Liver (tissue), 8 donors: ENCODE measurements at regions not wholly inside any gene's neighbourhood (a gene's known extent, or its start where the extent isn't known, plus 50 kb on each side); places are given as distances from the start of the nearest gene placed in this dataset.

ENCODE experiments used
- DNase-seq: peaks from one replicate; pipeline ENCODE4 v3.0.0-alpha.2; 2017; ENCODE audit warnings: low spot score
- H3K27ac ChIP-seq, 2 donors: one replicate each; pipeline ENCODE4 v1.7.0; 2013; ENCODE audit warnings: inconsistent platforms in 2 of 2, low read length in 2 of 2, control low read depth in 1 of 2, low read depth in 1 of 2, mild to moderate bottlenecking in 1 of 2
- H3K27me3 ChIP-seq, 4 donors: one replicate each; pipeline versions ENCODE4 v1.6.1 to v1.7.0; 2013; ENCODE audit warnings: low read length in 3 of 4, inconsistent platforms in 1 of 4, mild to moderate bottlenecking in 1 of 4, moderate library complexity in 1 of 4; ENCODE audit not compliant: control insufficient read depth in 4 of 4, insufficient read depth in 4 of 4
- H3K36me3 ChIP-seq, 4 donors: one replicate each; pipeline versions ENCODE4 v1.6.1 to v1.7.0; 2013; ENCODE audit warnings: low read length in 3 of 4, mild to moderate bottlenecking in 3 of 4, low read depth in 1 of 4, moderate library complexity in 1 of 4; ENCODE audit not compliant: control insufficient read depth in 4 of 4, insufficient read depth in 3 of 4
- H3K4me1 ChIP-seq, 4 donors: one replicate each; pipeline versions ENCODE4 v1.6.1 to v1.7.0; 2013; ENCODE audit warnings: low read length in 3 of 4, mild to moderate bottlenecking in 3 of 4, moderate library complexity in 1 of 4; ENCODE audit not compliant: control insufficient read depth in 4 of 4, insufficient read depth in 4 of 4
- H3K4me3 ChIP-seq, 3 donors: one replicate each; pipeline versions ENCODE4 v1.6.1 to v1.7.0; 2013; ENCODE audit warnings: low read length in 3 of 3, control low read depth in 1 of 3, low read depth in 1 of 3, mild to moderate bottlenecking in 1 of 3
- H3K9ac ChIP-seq, 2 donors: one replicate each; pipeline ENCODE4 v1.7.0; 2013; ENCODE audit warnings: low read length in 2 of 2, mild to moderate bottlenecking in 2 of 2, moderate library complexity in 2 of 2, control low read depth in 1 of 2, low read depth in 1 of 2
- H3K9me3 ChIP-seq, 4 donors: one replicate each; pipeline versions ENCODE4 v1.6.1 to v1.7.0; 2013; ENCODE audit warnings: low read length in 3 of 4; ENCODE audit not compliant: control insufficient read depth in 4 of 4
- EGR1 ChIP-seq, 2 donors: IDR thresholded peaks; 2 replicates each; pipeline ENCODE4 v1.6.1; 2016 to 2018; ENCODE audit warnings: antibody characterized with exemption in 2 of 2, low read depth in 2 of 2
- GABPA ChIP-seq, 2 donors: IDR thresholded peaks in 1 of 2; conservative IDR thresholded peaks in 1 of 2; 2 replicates each; pipeline ENCODE4 v1.6.1; 2016; ENCODE audit warnings: antibody characterized with exemption in 2 of 2, mild to moderate bottlenecking in 1 of 2, moderate library complexity in 1 of 2
- HNF4A ChIP-seq, 2 donors: conservative IDR thresholded peaks; 2 replicates each; pipeline ENCODE4 v1.6.1; 2016; ENCODE audit warnings: antibody characterized with exemption in 2 of 2, mild to moderate bottlenecking in 2 of 2
- HNF4G ChIP-seq: IDR thresholded peaks from 2 replicates; pipeline ENCODE4 v1.6.1; 2016; ENCODE audit warnings: antibody characterized with exemption
- JUND ChIP-seq, 2 donors: IDR thresholded peaks; 2 replicates each; pipeline ENCODE4 v1.6.1; 2016; ENCODE audit warnings: antibody characterized with exemption in 2 of 2
- NR2F2 ChIP-seq: IDR thresholded peaks from 2 replicates; pipeline ENCODE4 v1.6.1; 2016; ENCODE audit warnings: antibody characterized with exemption
- REST ChIP-seq: IDR thresholded peaks from 2 replicates; pipeline ENCODE4 v1.6.1; 2016; ENCODE audit warnings: antibody characterized with exemption, mild to moderate bottlenecking
- RXRA ChIP-seq, 2 donors: IDR thresholded peaks; 2 replicates each; pipeline ENCODE4 v1.6.1; 2017 to 2018; ENCODE audit warnings: antibody characterized with exemption in 2 of 2, mild to moderate bottlenecking in 1 of 2
- SP1 ChIP-seq: IDR thresholded peaks from 2 replicates; pipeline ENCODE4 v1.6.1; 2018; ENCODE audit warnings: antibody characterized with exemption, mild to moderate bottlenecking
- TAF1 ChIP-seq: conservative IDR thresholded peaks from 2 replicates; pipeline ENCODE4 v1.6.1; 2016; ENCODE audit warnings: antibody characterized with exemption, mild to moderate bottlenecking
- YY1 ChIP-seq: IDR thresholded peaks from 2 replicates; pipeline ENCODE4 v1.6.1; 2016; ENCODE audit warnings: antibody characterized with exemption, mild to moderate bottlenecking
- ZBTB33 ChIP-seq: IDR thresholded peaks from 2 replicates; pipeline ENCODE4 v1.6.1; 2016; ENCODE audit warnings: antibody characterized with exemption
- WGBS: extraction: QIAGEN DNeasy Blood & Tissue Kit; methylation state at CpG from one replicate; pipeline ENCODE4 v1.1.7; 2013; 5-methylcytosine and 5-hydroxymethylcytosine counted together
- TF ChIP-seq, protein P1 (sequence below): fragments of 150-350 bp; IDR thresholded peaks from 2 replicates; pipeline ENCODE4 v1.5.1; 2017; ENCODE audit warnings: improper control_type of control experiment, low read depth, low read length; ENCODE audit not compliant: missing input control
- TF ChIP-seq, protein P2 (sequence below): IDR thresholded peaks from 2 replicates; pipeline ENCODE4 v1.6.1; 2016; ENCODE audit warnings: antibody characterized with exemption
- TF ChIP-seq, protein P3 (sequence below): IDR thresholded peaks from 2 replicates; pipeline ENCODE4 v1.6.1; 2016; ENCODE audit warnings: antibody characterized with exemption
- donor health status: healthy.
- donor health status: healthy.
- donor health status: healthy.
- donor health status: healthy.
- donor health status: healthy.

DNA sequence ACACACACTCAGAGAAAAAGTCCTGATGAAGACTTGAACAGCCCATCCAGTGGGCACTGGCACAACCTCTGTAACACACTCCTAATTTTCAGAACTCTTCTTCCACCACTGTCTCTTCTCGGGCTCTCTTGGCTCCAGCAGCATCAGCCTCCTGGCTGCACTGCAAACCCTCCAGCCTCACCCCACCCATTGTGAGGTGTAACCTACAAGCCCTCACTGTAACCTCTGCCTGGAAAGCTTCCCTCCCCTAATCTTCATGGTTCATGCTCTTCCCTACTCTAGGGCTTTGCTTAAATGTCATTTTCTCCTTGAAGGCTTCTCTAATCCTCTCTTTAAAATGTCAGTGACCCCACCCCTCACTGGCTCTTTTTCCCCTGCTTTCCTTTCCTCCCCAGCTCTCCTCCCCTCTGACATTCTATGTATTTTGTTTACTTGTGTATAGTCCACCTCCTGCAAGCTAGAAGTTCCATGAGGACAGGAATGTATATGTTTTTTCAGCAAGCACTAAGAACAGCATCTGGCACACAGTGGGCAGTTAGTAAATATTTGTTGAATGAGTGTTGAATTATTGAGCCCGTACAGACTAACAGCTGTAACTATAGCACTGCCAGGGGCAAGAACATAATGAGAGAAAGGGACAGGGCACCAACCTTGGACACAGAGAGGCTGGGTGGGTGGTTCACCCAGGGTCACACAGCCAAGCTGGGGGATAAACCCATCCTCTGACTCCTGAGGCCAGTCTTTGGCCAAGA, 76.4 kb downstream of the ESM1 start:
- no peak for TF ChIP-seq RXRA (IDR thresholded peaks at IDR 0.05)
- no peak for TF ChIP-seq SP1
- TF ChIP-seq, protein P1, sequence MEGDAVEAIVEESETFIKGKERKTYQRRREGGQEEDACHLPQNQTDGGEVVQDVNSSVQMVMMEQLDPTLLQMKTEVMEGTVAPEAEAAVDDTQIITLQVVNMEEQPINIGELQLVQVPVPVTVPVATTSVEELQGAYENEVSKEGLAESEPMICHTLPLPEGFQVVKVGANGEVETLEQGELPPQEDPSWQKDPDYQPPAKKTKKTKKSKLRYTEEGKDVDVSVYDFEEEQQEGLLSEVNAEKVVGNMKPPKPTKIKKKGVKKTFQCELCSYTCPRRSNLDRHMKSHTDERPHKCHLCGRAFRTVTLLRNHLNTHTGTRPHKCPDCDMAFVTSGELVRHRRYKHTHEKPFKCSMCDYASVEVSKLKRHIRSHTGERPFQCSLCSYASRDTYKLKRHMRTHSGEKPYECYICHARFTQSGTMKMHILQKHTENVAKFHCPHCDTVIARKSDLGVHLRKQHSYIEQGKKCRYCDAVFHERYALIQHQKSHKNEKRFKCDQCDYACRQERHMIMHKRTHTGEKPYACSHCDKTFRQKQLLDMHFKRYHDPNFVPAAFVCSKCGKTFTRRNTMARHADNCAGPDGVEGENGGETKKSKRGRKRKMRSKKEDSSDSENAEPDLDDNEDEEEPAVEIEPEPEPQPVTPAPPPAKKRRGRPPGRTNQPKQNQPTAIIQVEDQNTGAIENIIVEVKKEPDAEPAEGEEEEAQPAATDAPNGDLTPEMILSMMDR = no peak
- TF ChIP-seq GABPA (IDR thresholded peaks at IDR 0.05 in 1 of 2, conservative IDR thresholded peaks at IDR 0.05 in 1 of 2) = no peak
- no peak for TF ChIP-seq TAF1
- no peak for TF ChIP-seq YY1
- TF ChIP-seq EGR1 (IDR thresholded peaks at IDR 0.05; ENCODE audit: low read depth in 2 of 2) = no peak
- TF ChIP-seq REST = no peak
- no peak for TF ChIP-seq ZBTB33
- no peak for TF ChIP-seq HNF4G
- TF ChIP-seq JUND (IDR thresholded peaks at IDR 0.05) = no peak
- TF ChIP-seq HNF4A (conservative IDR thresholded peaks at IDR 0.05) = no peak
- TF ChIP-seq, protein P2, sequence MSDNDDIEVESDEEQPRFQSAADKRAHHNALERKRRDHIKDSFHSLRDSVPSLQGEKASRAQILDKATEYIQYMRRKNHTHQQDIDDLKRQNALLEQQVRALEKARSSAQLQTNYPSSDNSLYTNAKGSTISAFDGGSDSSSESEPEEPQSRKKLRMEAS = no peak
- no peak for TF ChIP-seq NR2F2
- TF ChIP-seq, protein P3, sequence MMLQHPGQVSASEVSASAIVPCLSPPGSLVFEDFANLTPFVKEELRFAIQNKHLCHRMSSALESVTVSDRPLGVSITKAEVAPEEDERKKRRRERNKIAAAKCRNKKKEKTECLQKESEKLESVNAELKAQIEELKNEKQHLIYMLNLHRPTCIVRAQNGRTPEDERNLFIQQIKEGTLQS = no peak
- WGBS = 54% methylated on average over 2 of the region's 2 CpGs

More for the DNA sequence above, 76.4 kb downstream of the ESM1 start:
- no peaks in the 10 kb centered on the region for H3K36me3 ChIP-seq
- DNase-seq = no peak
- no peak overlapping the region for H3K4me3 ChIP-seq
- no peak overlapping the region for H3K9ac ChIP-seq
- H3K4me1 ChIP-seq = no peaks in the 10 kb centered on the region
- H3K9me3 ChIP-seq = no peaks in the 10 kb centered on the region
- H3K27ac ChIP-seq = no peak overlapping the region
- H3K27me3 ChIP-seq = peaks cover 0 to 4% (median 2%) of the 10 kb centered on the region in 4 donors
